Activated CD8-positive, alpha-beta memory T cell treated with anti-CD3 and anti-CD28 coated beads for 48 hours (primary cell): ENCODE measurements at regions not wholly inside any gene's neighbourhood (a gene's known extent, or its start where the extent isn't known, plus 50 kb on each side); places are given as distances from the start of the nearest gene placed in this dataset.

Experiments used
- DNase-seq, 3 experiments: peaks; one replicate each; pipeline ENCODE4 v3.0.0-alpha.2; 2020; ENCODE audit warnings: low read depth in 2 of 3, low spot score in 2 of 3

GRCh38 chr15:39140060-39140604 lies 440.7 kb upstream of the THBS1 start:
- DNase-seq: no peak

- no peak for DNase-seq
These were observed 438.4 kb upstream of the THBS1 start for GRCh38 chr15:39142500-39142899.

- no peak for DNase-seq
These were observed 437.4 kb upstream of the THBS1 start for GRCh38 chr15:39143479-39143878.

- DNase-seq: no peak
These were observed 436.8 kb upstream of the THBS1 start for GRCh38 chr15:39144051-39144450.

DNA sequence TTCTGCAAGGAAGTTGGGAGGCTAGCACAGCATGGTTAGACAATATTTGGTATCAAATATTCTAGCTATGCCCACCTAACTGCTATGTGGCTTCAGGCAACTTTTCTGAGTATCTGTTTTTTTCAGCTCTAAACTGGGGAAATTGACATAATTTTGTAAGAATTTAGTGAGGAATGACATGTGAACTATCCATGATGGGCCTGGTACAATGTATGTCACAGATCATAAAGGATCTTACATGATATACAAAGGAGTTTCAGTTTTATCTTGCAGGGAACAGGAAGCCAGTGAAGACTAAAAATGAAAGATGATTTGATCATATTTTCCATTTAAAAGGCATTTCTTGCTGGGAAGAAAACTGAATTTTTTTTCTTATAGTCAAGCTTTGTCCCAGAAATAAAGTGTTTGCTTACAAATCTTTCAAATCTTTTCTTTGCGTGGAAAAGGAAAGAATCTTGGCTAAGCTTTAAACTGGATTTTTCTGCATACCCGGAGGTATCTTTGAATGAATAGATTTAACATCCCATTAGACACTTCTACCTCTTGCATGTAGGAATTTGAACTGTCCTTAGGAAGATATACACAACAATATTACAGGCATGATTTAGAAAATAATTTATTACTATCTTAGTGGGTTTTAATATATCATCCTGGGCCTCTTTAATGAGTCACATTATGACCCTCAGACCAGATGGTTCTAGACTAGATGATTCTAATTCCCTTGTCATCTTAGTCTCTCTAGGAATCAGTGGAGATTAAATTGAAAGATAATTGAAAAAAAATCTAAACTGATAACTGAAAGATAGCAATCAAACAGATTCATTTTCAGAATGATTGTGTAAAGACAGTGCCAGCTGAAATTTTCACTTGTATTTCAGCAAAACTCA lies 436.0 kb upstream of the THBS1 start:
- DNase-seq: no peak

DNA sequence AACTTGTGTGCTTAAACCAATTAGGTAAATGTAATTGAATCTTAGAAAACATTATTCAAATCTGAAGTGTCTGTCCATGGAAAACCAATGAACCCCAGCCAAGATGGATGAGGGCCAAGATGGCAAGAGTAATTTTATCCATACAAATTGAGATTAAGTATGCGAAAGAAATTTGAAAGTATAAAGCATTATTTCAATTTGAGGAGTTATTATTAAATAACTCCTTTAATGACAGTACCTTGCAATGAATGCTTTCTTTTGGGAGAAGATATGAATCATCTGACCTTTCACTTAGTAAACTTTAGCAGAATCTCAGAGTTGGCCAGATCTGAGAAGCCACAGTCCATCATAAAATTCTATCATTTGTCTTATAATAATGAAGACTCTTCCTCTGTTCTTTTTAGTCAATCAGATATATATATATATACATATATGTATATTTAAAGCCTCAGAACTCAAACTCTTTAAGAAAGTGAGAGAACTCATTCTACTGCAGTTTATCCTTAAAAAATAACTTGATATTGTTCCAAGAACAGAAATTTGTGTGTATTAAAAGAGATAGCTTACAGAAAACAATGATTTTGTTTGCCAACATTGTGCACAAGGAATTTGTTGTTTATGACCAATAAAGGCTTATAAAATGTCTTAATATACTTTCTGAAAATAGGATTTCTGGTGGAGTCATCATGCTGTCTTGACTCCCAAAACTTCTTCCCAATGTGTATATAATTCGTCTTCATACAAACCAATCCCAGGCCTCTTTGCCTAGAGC lies 434.8 kb upstream of the THBS1 start:
- no peak for DNase-seq

DNA sequence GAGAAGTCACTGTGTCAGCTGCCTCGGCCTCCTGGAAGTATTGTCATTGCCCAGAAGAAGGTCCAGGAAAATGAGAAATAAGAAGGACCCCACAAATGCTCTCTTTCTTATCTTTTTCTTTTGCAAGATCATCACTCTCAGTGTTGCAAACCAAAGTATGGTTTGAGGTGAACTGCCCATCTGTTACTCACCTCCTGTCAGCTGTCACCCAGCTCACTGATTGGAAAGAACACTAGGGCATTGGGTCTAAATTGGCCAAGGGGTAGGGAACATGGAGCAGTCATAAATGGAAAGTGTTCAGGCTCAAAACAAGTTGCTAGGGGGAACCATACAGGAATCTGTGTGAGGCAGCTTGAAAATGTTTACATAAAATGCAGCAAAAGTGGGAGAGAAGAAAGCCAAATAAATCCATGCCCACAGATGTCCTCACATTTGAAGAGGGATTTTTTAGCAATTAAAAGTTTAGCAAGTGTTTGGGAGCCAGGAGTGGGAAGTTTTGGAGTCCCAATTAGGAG lies 431.2 kb upstream of the THBS1 start:
- no peak for DNase-seq

GRCh38 chr15:39151545-39151944 lies 429.3 kb upstream of the THBS1 start:
- DNase-seq: no peak

DNA sequence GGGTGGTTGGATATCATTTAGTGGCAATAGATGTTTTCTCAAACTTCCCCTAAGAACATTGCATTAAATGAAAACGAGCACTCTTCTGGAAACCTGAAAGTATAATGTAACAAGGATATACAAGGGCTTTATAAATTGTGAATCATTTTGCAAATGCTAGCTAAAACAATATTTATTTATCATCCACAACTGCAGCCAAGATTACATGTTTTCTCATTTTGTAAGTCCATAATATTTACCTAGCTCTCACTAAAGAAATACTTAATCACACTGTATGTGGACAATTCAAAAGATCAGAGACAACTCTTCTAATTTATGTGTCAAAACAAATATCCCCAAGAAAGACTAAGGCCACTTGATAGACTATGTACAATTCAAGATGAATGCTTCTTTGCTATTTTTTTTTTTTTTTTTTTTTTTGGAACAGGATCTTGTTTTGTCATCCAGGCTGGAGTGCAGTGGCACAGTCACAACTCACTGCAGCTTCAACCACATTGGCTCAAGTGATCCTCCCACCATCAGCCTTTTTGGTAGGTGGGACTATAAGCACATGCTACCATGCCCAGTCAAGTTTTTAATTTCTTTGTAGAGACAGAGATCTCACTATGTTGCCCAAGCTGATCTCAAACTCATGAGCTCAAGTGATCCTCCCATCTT lies 427.7 kb upstream of the THBS1 start:
- DNase-seq: no peak

- no peak for DNase-seq
These were observed 427.2 kb upstream of the THBS1 start for GRCh38 chr15:39153716-39154115.

DNA sequence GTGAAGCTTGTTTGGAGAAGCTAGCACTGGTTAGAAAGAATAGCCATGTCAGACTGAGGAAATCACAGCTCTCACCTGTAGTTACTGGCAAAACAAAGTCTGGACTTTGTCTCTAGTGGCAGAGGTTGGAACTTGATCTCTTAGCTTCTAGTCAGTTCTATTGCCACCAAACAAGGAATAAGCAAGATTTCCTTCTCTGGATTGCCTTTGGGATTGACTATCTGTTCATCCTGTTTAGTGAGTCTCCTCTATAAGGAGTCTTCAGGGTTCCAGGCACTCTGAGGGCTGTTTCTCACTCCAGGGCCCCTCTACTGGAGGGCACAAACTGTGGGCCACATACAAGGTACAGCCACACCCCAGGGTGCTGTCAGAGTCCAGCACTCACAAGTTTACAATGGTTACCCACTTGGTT lies 426.6 kb upstream of the THBS1 start:
- DNase-seq: no peak

DNA sequence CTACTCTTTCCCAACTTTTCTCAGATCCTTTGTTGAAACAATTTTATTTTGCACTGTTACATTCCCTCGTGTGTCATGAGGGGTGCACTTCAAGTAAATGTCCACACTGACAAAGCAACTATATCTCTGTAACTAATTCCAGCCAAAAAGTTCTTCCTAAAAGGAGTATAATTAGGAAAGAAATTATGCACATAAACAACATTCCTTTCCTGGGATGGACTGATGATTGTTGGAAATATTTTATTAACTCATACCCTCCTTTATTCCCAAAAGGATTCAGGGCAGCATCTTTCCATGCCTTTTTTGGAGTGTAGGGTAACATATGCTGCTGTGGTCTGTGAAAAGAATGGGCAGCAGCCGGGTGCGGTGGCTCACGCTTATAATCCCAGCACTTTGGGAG lies 426.1 kb upstream of the THBS1 start:
- no peak for DNase-seq

- no peak for DNase-seq
These were observed 424.7 kb upstream of the THBS1 start for GRCh38 chr15:39156166-39156565.

DNA sequence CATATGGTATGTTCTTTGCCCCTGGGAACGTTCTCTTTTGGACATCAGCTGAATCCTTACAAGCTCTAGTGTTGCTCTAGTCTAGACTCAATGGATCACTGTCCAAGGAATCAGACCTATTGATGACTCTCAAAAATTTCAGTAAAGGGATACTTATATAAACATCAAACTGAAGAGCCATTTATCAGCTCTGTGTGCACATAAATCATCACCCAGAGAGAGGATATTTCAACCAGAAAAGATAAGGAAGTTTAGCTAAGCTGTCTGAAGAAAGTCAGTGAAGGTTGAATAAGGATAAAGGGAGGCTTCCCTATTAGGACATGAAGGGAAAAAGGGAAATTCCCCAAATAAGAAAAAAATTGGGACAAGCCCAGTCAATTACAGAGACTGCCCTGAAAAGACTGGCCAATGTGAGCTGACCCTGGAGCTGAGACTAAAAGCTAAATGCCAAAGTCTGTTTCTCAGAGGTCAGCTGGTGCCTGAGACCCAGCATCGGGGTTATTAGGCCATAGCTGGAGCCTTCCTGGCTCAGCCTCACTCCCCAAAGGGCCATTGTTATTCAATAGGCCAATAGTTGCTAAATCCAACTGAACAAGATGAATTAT lies 424.1 kb upstream of the THBS1 start:
- DNase-seq: no peak

GRCh38 chr15:39157882-39158281 lies 423.0 kb upstream of the THBS1 start:
- no peak for DNase-seq

DNA sequence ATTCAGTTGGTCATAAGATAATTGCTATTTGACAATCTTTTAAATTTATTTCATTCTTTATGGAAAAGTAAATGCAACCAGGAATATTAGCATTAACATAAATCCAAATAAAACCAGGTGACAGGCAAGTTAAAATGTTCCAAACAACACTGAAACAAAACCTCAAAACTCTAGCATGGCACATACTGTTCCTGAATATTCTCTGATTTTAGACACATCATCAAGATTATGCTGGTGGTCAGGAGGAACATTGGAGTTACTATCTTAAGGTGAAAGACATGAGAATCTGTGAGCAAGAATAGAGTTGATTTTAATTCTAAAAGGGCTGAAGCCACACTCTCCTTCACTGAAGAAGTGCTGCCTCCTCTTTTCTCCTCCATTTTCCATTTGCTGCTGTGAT lies 421.0 kb upstream of the THBS1 start:
- DNase-seq: no peak

DNA sequence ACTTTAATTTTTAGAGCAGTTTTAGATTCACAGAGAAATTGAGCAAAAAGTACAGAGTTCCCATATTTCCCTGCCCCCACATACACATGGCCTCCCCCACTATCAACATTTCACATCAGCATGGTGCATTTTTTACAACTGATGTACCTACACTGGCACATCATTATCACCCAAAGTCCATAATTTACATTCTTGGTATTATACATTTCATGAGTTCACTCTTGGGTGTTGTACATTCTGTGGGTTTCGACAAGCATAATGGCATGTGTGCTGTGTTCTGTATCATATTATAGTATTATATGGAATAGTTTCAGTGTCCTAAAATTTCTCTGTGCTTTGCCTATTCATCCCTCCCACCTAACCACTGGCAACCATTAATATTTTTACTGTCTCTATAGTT lies 419.8 kb upstream of the THBS1 start:
- no peak for DNase-seq

- DNase-seq: no peak
These were observed 415.7 kb upstream of the THBS1 start for GRCh38 chr15:39165020-39165706.

DNA sequence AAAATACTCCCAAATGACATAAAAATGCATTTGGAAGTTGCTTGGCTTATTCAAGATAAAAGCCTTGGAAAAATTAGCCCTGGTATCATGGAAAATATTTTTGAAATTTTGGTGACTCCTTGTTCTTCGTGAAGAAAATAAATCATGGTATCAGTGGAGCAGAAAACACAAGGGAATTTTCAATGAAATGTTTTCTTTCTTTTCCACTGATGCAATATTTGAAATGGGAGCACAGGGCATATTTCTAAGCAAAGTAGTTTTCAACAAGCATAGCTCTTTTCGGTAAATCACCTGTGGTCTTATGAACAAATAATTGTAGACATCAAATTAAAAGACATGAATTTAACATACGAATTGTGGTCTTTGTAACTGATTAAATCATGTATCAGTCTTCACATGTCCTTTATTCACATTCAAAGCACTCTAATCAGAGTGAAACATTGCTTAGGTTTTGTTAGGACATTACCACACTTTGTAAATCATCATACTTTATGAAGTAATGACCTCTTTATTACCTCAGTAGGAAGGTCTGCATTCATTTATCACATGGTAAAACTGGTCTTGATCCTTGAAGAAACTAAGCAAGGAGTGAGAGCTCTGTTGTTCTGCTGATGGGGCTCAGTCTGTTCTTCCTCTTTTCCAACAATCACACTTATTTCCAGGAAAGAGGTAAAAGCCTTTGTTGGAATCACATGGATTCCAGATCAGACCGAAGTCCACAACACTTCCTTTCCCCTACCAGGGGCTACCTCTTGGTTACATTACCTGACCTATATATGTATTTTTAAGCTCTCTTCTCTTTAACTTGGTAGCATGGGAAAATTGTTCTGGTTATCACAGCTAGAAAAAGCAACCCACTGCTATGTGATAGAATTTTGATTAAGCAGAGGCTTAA lies 413.5 kb upstream of the THBS1 start:
- DNase-seq: no peak
